Ovary (tissue), 7 donors: ENCODE measurements at regions not wholly inside any gene's neighbourhood (a gene's known extent, or its start where the extent isn't known, plus 50 kb on each side); places are given as distances from the start of the nearest gene placed in this dataset.
"Not testable (repeated sequence)": the region's sequence is repeated elsewhere in the genome, so short reads cannot be mapped to it uniquely, and the experiment has no call there.

Experiments
- DNase-seq, 5 donors: peaks; one replicate each; pipeline ENCODE4 v3.0.0-alpha.2; 2019 to 2020
- H3K27ac ChIP-seq, 2 donors: fragments of 200-600 bp; one replicate each; pipeline versions ENCODE4 v1.5.1 to v1.8.0; 2019 to 2022
- H3K27me3 ChIP-seq: fragments of 200-600 bp; one replicate; pipeline ENCODE4 v1.8.0; 2022
- H3K36me3 ChIP-seq: fragments of 200-600 bp; sonication (generic); one replicate; pipeline ENCODE4 v1.5.1; 2019
- H3K4me1 ChIP-seq: one replicate; pipeline ENCODE4 v1.8.1; 2013; ENCODE audit warnings: mild to moderate bottlenecking, moderate library complexity; ENCODE audit not compliant: insufficient read depth
- H3K4me3 ChIP-seq: fragments of 200-600 bp; sonication (generic); one replicate; pipeline ENCODE4 v1.5.1; 2017
- H3K9me3 ChIP-seq, 2 donors: fragments of 200-600 bp in 1 of 2; sonication (generic) in 1 of 2; one replicate each; pipeline versions ENCODE4 v1.5.1 to v1.8.1; 2013 to 2019; ENCODE audit warnings: mild to moderate bottlenecking in 1 of 2, moderate library complexity in 1 of 2
- EP300 ChIP-seq: sonication (generic); formaldehyde crosslinking; IDR thresholded peaks from one replicate; pipeline ENCODE4 v1.6.1; 2017; ENCODE audit warnings: antibody characterized with exemption
- POLR2A ChIP-seq: fragments of 450-650 bp; IDR thresholded peaks from one replicate; pipeline ENCODE4 v1.6.1; 2017; ENCODE audit warnings: antibody characterized with exemption, mild to moderate bottlenecking, moderate library complexity
- WGBS, 3 donors: extraction: QIAGEN DNeasy Blood & Tissue Kit in 1 of 3; methylation state at CpG; one replicate each; pipeline versions ENCODE4 v1.1.5 to v1.1.7; 2013 to 2017; 5-methylcytosine and 5-hydroxymethylcytosine counted together
- intact Hi-C, 4 donors: fragments of 100-400 bp; cut with DNase I; formaldehyde crosslinking; loops; one replicate each; pipeline versions ENCODE4 v1.11.0 to v1.15.1; 2022 to 2023
- TF ChIP-seq, protein P1 (sequence below), 3 donors: fragments of 450-650 bp in 2 of 3; fragments of 200-600 bp in 1 of 3; IDR thresholded peaks; one replicate each; pipeline versions ENCODE4 v1.5.1 to v1.8.0; 2016 to 2022; ENCODE audit warnings: antibody characterized with exemption in 3 of 3, mild to moderate bottlenecking in 1 of 3
- donor health status: DM: no; HTN: no; CAD: no; lungs with moderate emphysema.
- donor health status: DM: no; HTN: no; CAD: no.
- donor health status: Bipolar disorder and iron deficiency.
- donor health status: DM: no; HTN: no; CAD: no.
- donor health status: DM: yes; HTN: yes; CAD: no.

DNA sequence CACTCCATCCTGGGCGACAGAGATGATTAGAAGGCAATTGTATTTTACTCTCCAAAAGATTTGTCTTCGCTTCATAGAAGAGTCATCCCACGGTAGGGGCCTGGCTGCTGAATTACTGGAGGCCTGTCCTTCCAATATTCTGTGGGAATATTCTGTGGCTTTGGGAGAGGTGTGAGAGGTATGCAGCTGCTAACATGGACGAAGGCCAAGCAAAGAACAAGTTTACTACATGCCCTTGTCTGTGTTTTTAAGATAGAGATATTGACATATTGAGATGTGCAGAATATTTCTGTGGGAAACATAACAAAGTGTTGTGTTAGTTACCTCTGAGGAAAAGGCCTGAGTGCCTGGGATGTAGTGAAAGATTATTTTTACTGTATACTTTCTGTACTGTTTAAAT is 71.8 kb upstream of the SMIM15 start:
- intact Hi-C loops: no loop called here

DNA sequence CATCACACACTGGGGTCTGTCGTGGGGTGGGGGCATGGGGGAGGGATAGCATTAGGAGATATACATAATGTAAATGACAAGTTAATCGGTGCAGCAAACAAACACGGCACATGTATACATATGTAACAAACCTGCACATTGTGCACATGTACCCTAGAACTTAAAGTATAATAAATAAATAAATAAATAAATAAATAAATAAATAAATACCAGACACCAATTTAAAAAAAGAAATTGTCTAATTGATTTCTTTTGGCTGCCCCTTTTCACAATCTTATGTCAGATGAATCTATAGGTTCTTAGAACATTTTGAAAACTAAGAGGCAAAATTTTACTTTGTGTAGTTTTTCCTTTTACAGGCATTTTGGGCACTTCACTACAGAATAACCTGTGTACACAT is 74.4 kb upstream of the SMIM15 start:
- H3K36me3 ChIP-seq, DNase-seq, H3K4me1 ChIP-seq, intact Hi-C loops, H3K9me3 ChIP-seq, H3K4me3 ChIP-seq, H3K27me3 ChIP-seq, H3K27ac ChIP-seq: not testable (repeated sequence)
- WGBS, 3 donors: 78 to 97% (median 90%) methylated on average over 3 of the region's 3 CpGs

More for the DNA sequence above, 71.8 kb upstream of the SMIM15 start:
- no peak for DNase-seq
- H3K27me3 ChIP-seq: no peaks in the 10 kb centered on the region
- no peaks in the 10 kb centered on the region for H3K9me3 ChIP-seq
- TF ChIP-seq POLR2A (no peak), EP300 (no peak)
- TF ChIP-seq, protein P1, sequence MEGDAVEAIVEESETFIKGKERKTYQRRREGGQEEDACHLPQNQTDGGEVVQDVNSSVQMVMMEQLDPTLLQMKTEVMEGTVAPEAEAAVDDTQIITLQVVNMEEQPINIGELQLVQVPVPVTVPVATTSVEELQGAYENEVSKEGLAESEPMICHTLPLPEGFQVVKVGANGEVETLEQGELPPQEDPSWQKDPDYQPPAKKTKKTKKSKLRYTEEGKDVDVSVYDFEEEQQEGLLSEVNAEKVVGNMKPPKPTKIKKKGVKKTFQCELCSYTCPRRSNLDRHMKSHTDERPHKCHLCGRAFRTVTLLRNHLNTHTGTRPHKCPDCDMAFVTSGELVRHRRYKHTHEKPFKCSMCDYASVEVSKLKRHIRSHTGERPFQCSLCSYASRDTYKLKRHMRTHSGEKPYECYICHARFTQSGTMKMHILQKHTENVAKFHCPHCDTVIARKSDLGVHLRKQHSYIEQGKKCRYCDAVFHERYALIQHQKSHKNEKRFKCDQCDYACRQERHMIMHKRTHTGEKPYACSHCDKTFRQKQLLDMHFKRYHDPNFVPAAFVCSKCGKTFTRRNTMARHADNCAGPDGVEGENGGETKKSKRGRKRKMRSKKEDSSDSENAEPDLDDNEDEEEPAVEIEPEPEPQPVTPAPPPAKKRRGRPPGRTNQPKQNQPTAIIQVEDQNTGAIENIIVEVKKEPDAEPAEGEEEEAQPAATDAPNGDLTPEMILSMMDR (IDR thresholded peaks at IDR 0.05): no peak
- H3K4me1 ChIP-seq: peaks cover 3% of the 10 kb centered on the region
- WGBS, 3 donors: 60 to 73% (median 61%) methylated on average over 4 of the region's 4 CpGs
- H3K4me3 ChIP-seq: no peak overlapping the region
- H3K27ac ChIP-seq: no peak overlapping the region
- H3K36me3 ChIP-seq: no peaks in the 10 kb centered on the region

DNA sequence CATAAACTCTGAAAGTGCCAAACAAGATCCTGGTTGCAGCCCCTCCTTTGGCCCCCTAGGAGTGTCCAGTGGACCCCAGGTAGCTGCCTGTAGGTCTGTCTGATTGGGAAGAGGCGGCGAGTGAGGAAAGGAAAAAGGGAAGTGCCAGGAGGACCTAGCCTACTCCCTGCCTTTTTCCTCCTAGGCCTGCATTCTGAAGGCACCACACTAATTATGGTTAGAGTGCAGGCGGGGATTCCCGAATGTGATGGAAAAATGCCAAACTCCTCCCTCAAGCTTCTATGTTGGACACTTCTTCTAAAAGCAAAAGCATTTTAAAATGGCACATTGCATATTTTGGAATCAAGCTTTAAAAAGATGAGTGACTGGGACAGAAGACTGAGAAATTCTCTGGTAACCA is 83.2 kb upstream of the SMIM15 start:
- TF ChIP-seq POLR2A (no peak), EP300 (no peak)
- TF ChIP-seq, protein P1 (IDR thresholded peaks at IDR 0.05): no peak
- Histone ChIP-seq H3K9me3 (no peaks in the 10 kb centered on the region), H3K36me3 (no peaks in the 10 kb centered on the region), H3K4me1 (no peaks in the 10 kb centered on the region), H3K27ac (no peak overlapping the region), H3K4me3 (no peak overlapping the region), H3K27me3 (no peaks in the 10 kb centered on the region)
- DNase-seq: no peak
- WGBS, 3 donors: 28 to 42% (median 35%) methylated on average over 4 of the region's 4 CpGs
- intact Hi-C loops: no loop called here

DNA sequence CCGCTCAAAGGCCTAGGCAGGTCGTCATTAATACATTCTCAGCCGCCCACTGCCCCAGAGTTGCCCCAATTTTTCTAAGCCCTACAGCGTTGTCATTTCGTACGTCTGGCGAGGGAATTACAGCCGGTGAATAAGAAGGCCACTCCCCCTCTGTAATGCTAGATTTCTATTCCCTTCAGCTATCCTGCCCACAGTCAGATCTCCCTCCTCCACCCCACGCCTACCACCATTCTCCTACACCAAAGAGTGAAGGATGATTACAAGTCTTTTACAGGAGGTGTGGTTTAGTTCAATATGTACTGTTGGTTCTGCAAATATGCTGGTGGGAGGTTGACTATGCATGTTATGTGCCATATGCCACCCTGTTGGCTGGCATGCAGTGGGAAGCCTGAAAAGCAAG is 83.7 kb upstream of the SMIM15 start:
- TF ChIP-seq EP300 (no peak), POLR2A (no peak)
- TF ChIP-seq, protein P1 (IDR thresholded peaks at IDR 0.05): no peak
- Histone ChIP-seq H3K27me3 (no peaks in the 10 kb centered on the region), H3K4me1 (no peaks in the 10 kb centered on the region), H3K4me3 (no peak overlapping the region), H3K27ac (no peak overlapping the region), H3K36me3 (no peaks in the 10 kb centered on the region), H3K9me3 (no peaks in the 10 kb centered on the region)
- intact Hi-C loops: no loop called here
- DNase-seq: no peak
- WGBS, 3 donors: 52 to 55% (median 53%) methylated on average over 9 of the region's 9 CpGs

DNA sequence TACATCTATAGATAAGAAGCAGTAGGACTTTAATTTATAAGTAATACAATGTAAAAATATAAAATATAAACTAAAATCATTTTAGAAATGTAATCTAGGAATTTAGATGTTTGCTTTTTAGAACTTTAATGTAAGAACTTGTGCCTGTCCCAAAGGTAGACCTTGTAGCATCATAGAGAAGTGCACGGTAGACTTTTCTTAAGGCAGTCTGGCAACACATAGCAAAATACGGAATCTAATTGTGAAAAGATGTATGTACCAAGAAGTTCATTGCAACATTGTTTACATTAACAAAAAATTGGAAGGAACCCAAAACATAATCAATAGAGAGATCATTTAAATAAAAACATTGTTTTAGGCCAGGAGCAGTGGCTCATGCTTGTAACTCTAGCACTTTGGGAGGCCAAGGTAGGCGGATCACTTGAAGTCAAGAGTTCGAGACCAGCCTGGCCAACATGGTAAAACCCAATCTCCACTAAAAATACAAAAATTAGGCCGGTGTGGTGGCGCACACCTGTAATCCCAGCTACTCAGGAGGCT is 84.6 kb upstream of the SMIM15 start:
- no peaks in the 10 kb centered on the region for H3K9me3 ChIP-seq
- H3K27ac ChIP-seq: no peak overlapping the region
- peaks cover under 1% of the 10 kb centered on the region for H3K4me1 ChIP-seq
- TF ChIP-seq, protein P1 (IDR thresholded peaks at IDR 0.05): no peak
- no peak for TF ChIP-seq POLR2A
- TF ChIP-seq EP300: no peak
- H3K4me3 ChIP-seq: no peak overlapping the region
- 91 to 94% (median 91%) methylated on average over 6 of the region's 6 CpGs for WGBS, 3 donors
- DNase-seq: no peak
- H3K36me3 ChIP-seq: no peaks in the 10 kb centered on the region
- H3K27me3 ChIP-seq: no peaks in the 10 kb centered on the region
- intact Hi-C loops: no loop called here
